ENCODE measurements at regions not wholly inside any gene's neighbourhood (a gene's known extent, or its start where the extent isn't known, plus 50 kb on each side); places are given as distances from the start of the nearest gene placed in this dataset.

DNA sequence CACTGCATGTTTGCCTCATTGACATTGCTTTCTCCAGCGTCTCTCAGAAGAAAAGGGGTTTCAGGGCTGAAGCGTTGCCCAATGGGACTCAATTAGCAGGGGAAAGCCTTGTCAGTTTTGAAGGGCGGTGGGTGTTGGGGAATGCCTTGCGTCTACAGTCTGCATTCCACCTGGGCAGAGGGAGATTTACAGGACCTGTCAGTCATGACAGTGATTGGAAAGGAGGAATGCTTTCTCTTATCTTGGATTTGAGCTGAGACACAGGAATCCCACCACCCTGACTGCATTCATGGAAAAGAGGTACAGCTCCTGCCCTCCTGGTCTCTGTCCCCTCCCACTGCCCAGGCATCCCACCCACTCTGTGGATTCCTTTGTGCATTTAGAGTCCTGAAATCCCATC lies 123.9 kb downstream of the ACKR3 start:
- no peak for DNase-seq

DNA sequence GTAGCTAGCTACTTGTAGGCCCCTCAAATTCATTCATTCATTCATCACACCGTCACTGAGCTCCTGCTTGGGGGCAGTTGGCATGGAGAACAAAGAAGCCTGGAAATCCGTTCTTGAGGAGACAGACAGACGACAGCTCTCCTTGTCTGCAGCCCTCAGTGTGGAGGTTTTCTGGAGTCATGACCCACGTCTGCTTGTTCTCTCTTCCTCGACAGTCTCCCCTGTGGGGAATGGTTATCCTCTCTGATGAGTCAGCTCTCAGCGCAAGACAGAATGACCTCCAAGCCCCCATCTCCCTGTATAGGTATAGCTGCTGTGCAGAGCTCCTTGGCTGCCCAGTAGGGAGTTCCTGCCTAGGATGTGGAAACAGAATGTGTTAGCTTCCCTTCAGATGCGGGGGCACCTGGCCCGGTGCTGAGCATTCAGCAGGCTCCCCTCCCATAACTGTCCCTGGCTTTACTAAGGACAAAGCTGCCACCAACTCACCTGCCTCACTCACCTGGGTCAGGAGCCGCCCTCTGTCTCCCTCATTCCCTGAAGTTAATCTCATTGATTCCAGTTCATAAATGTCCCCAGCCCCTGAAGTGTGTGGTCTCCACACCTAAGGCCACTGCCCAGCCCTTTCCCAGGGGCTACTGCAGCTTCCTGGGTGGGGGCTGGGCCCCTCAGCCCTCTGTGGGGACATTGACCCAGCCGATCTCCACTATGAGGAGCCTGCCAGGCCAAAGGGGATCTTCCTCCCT lies 124.7 kb downstream of the ACKR3 start:
- no peak for DNase-seq

DNA sequence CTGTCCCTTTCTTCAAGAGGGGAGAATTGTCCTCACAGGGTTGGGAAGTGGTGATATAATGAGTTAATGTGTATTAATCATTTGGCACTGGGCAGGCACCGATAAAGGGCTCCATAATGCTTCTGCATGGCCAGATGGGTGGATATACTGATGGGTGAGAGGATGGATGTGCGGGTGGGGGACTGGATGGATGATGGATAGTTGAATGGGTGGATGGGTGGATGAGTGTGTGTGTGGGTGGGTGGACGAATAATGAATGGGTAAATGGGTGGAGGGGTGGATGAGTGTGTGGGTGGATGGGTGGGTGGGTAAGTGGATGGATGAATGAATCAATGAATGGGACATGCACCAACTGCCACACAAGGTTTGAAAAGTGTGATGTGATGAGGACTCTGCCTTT lies 127.2 kb downstream of the ACKR3 start:
- no peak for DNase-seq

DNA sequence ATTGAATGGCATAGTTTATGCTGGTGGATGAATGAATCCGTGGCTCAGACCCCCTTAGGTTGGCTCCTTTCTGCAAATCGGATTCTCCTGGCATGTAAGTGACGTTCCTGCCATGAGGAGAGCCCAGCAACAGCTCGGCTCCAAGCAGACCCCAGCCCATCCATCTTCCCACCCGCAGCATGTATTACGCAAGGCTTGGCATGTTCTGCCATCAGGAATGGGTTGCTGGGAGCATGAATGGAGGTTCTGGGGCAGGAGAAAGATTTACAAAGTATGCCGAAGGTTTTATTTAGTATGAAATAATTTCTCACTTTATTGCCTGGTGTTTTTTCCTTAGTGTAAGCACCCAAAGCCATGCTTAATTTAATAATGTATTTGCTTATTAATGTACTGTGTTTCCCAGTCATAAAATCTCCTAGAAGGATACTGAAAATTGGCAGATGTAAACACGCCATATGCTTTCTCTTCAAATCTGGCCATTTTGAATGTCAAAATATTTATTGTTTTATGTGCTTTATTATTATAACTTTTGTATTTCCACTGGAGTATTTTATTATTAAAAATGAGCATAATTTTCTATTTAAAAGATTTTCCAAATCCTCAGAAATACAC lies 128.5 kb downstream of the ACKR3 start:
- no peak for DNase-seq

DNA sequence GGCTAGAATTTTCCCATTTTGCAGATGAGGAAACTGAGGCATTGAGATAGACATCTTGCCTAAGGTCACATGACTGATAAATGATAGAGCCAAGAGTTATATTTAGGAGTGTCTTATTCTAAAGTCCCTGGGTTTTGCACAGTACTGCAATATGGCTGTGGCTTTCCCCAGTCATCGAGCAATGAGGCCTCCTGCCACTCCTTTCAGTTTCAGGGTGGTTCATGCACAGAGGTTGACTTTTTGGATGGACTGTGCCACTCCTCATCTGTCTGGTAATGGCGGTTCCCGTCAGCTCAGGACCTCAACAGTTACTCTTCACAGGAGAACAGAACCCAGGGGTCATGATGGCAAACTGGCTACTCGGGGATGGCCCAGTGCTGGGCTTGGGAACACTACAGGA lies 131.1 kb downstream of the ACKR3 start:
- no peak for DNase-seq

DNA sequence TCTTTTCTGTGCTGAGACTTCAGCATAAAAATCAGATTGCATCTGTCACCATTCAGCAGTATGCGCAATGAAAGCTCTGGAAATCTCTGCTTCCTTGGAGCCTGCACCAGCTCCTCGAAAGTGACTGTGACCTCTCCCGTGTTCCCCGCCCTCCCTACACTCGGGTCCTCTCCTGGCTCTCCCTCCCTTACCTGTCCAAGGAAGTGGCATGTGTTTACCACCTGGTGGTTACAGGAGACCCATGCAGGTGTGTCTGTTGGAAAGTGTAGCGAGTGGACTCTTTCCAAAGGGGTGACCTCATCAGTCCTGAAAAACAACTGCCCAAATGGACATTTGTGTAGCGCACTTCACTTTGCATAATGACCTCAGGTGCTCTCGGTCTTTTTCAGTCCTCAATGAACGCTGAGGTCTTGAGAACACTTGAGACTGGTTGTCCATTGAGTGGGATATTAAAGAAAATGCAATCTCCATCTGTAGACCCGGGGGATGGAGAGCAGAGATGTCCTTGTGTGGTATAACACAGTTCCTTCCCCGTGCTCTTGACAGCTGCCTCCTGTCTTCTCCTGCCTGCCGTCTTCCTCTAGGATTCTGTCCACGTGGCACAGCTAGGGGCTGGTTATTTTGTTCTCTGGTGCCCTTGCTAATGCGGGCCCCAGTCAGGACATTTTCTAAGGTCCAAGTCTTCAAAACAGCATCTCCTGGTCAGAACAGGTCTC lies 133.2 kb downstream of the ACKR3 start:
- no peak for DNase-seq

DNA sequence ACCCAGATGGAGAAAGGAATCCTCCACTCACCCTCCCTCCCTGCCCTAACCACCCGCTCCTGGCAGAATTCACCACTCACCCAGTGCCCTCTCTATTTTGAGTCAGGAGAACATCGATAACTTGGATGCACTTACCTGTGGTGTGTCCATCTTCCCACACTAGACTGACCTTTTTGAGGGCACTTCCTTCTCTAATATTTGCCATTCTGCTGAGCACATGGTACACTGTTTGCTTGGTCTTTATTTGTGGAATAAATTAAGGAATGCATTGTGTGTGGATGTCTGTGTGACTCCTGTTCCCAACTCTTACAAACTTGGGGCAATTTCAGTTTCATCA lies 133.7 kb downstream of the ACKR3 start:
- no peak for DNase-seq

DNA sequence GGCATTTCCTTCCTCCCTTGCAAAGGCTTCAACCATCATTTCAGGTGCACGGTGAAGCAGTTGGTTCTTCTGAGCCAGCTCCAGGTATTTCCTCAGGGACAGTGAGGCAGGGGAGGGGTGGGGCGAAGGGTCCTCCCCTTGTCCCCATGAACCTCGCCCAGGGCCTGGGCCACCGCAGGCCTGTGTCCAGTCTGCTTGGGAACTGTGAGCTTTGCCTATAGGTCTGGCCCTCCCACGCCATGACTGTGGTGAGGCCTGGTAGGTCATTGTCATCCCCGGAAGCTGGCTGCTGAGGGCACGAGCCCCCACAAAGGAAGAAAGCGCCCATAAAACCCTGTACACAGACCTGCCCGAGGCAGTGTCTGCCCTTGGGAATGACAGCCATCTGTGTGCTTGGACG lies 134.3 kb downstream of the ACKR3 start:
- DNase-seq, result no peak

DNA sequence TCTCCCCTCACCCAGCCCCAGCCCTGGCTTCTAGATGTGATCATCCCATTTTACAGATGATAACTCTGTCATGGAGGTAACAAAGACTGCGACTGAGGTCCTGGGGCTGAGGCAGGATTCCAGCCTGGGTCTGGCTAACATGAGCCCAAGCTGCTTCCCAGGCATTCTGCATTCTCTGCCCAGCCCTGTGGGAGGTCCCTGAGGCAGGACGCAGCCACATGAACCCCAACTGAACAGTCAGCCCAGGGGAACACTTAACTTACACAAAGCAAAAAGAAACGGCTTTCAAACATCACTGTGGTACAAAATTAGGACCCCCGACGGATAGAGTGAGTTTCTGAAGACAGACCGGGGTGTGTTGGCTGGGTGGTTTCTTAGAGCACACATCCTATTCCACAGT lies 135.3 kb downstream of the ACKR3 start:
- no peak for DNase-seq

DNA sequence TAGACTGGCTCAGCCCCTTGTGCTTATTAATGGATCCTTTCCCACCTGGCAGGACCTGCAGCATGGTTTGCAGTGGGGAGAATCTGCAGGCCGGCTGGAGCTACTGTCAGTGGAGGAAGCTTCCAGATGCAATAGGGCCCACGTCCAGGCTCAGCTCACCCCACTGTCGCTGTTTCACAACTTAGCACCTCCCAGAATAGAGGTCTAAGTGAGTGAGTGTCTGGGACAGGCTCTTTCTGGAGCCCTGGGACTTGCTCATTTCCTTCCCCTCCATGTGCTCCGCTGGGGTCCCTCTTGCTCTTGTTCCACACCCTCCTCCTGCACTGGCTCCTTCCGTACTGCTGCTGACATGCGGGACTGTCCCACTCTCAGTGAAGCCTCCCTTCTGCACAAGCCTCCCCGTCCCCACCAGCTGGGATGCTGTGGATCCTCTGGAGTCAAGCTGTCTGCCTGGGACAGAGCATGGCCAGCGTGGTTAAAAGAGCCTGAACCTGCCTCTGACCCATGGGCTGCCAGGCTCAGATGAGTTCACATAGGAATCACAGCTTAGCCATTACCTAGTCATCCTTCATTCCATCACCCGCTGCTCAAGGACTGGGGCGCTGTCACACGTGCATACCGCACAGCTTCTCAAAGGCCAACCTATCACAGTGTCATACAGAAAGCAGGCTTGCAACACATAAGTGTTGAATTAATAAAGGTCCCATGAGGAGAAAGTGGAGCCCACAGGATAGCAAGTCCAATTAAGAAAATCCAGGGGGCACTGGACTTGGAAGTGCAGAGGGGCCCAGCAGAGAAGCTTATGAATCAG lies 135.9 kb downstream of the ACKR3 start:
- no peak for DNase-seq

DNA sequence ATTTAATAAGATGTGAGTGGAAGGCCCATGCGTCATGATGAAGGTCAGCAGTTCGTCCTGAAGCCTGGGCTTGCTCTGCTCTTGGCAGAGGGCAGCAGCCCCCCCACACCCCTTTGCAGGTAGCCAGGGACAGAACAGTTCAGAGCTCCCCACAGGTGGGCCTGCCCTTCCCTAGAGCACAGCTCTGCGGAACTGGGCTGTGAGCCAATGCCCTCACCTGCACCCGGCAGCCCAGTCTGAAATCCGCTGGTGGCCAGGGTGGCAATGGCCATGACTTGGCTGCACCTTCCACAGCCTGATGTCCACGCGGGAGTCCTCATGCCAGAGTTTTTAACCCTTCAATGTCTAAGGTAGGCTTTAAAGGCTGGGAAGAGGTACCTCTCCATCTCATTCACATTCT lies 136.7 kb downstream of the ACKR3 start:
- DNase-seq, result no peak

DNA sequence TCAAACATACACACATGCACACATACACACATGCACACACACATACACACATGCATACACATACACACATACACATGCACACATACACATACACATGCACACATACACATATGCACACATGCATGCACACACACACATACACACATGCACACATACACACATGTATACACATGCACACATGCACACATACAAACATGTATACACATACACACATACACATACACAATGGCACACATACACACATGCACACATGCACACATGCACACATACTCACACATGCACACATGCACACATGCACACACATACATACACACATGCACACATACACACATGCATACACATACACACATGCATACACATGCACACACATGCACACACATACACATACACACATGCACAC lies 137.2 kb downstream of the ACKR3 start:
- no peak for DNase-seq

DNA sequence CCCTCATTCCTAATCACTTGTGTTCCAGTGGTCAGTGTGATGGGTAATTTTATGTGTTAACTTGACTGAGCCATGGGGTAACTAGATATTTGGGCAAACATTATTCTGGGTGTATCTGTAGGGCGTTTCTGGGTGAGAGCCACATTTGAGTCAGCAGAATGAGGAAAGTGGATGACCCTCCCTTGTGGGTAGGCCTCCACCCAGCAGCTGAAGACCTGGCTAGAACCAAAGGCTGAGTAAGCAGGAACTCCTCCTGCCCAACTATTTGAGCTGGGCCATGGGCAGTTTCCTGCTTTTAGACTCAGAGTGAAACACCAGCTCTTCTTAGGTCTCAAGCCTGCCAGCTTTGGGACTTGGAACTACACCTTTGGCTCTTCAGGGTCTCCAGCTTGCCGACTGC lies 141.8 kb downstream of the ACKR3 start:
- no peak for DNase-seq

DNA sequence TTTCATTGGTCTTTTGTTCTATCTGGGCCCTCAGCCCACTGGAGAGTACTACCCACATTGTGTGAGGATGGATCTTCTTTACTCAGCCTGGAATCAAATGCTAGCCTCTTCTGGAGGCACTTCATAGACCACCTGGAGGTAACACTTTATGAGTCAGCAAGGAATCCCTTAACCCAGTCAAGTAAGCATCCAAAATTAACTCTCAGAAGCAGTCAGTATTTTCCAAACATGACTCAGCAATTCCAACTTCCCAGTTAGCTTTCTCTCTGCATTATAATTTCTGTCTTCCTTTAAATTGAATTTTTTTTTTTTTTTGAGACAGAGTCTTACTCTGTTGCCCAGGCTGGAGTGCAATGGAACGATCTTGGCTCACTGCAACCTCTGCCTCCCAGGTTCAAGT lies 142.7 kb downstream of the ACKR3 start:
- no peak for DNase-seq

DNA sequence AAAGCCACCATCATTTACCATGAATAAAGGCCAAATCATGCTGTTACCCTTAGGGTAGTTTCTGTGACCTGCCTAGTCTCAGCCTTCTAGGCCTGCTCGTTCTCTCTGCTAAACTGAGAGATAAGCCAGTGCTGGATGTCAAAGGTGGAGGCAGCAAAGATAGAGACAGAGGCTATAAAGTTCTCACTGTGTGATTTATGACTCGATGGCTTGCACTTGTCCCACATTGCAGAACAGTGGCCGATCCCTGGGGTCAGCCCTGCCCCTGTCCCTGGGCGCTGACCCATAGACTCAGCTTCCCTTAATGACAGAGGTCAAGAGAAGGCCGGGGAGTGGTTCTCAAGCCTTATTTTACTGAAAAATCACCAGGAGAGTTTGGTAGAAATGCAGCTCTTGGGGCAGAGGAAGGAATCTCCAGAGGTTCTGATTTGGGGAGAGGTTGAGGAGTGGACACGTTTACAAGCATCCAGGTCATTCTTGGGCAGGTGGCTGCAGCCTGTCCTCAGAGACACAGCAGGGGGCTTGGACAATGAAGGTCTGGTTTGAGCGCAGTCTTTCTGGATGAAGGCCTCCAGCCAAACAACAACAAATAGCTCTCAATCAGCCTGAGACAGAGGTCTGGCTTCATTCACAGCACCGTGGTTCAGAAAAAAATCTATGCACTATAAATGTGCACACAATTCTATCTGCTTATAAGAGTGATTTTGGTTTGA lies 143.5 kb downstream of the ACKR3 start:
- no peak for DNase-seq

DNA sequence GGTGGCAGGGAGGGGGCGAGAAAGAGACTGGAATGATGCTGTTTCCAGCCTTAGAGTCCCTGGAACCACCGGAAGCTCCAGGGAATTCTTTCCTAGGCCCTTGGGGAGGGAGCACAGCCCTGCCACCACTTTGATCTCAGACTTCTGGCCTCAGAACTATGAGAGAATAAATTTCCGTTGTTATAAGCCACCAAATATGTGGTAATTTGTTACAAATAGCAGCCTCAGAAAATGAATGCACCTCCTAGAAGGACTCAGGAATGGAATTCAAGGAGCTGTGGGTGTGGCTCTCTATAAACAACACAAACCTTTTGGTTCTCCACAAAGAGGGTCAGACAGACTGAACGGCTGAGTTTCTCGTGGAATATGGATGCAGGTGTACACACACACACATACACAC lies 144.5 kb downstream of the ACKR3 start:
- no peak for DNase-seq

DNA sequence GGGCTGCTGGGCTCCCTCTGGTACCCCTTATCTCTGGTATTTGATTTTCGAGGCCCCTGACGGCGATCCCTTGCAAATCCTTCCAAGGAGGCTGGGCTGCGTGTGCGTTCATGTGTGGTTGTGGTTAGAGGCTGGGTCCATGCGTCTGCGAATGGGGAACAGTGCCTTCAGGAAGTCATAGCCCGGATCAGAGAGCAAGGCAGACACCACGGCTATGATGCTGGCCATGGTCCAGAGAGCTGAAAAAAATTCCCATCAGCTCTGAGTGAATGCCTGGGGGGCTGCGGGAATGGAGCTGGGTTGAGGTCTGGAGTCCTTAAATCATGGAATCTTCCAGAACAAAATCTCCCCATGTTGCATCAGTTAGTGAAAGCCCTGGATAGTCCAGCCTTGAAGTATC lies 145.5 kb downstream of the ACKR3 start:
- DNase-seq, result no peak

DNA sequence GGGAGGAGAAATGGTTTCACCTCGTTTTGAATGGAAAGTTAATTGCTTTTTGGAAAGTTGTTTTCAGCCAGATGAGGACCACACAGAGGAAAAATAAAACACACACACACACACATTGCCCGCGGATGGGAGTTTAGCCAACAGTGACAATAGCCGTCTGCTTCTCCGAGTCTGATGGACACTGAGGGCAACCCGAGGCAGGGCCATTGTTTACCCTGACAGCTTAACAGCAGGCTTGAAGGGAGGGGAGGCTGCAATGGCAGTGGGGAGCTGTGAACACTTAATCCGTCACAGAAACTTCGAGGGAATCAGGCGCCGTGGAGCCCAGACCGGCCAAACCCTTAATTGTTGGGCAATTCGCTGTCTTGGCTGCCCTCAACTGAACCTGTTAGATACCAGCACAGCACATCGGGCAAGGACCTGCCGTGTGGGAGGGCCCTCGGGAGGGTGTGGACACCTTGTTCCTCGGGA lies 145.9 kb downstream of the ACKR3 start:
- DNase-seq, result no peak

DNA sequence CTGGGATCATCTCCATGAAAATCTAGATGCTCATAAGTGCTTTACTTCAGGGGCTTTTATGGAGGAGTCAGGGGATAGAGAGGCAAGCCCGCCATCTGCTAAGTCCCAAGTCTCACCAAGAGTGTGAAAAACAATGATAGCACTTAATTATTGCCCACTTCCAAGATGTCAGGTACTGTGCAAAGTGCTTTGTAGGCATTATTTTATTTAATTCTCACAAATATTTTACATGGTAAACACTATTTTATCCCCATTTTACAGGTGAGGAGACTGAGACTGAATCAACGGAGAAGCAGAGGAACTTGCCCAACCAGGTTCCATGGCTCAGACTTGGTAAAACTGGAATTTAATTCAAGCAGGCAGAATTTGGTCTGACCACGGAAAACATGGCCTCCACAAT lies 147.5 kb downstream of the ACKR3 start:
- DNase-seq, result no peak

DNA sequence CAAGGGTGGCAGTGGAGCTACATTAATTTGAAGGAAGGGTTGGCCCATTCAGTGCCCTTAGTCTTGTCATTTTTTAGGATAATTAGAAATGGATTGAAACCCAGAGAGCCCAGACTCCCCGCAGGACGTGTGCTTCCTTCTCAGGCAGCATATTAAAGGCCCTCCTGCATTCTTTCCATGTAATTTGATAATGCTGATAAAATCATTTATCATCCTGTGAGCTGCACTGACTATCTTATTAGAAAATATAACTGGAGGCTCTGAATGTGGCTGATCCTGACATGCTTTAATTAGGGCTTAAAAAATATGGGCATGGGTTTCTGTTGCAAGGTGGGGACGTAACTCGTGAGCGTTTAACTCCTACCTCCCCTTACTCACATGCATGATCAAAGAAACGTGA lies 148.1 kb downstream of the ACKR3 start:
- no peak for DNase-seq

DNA sequence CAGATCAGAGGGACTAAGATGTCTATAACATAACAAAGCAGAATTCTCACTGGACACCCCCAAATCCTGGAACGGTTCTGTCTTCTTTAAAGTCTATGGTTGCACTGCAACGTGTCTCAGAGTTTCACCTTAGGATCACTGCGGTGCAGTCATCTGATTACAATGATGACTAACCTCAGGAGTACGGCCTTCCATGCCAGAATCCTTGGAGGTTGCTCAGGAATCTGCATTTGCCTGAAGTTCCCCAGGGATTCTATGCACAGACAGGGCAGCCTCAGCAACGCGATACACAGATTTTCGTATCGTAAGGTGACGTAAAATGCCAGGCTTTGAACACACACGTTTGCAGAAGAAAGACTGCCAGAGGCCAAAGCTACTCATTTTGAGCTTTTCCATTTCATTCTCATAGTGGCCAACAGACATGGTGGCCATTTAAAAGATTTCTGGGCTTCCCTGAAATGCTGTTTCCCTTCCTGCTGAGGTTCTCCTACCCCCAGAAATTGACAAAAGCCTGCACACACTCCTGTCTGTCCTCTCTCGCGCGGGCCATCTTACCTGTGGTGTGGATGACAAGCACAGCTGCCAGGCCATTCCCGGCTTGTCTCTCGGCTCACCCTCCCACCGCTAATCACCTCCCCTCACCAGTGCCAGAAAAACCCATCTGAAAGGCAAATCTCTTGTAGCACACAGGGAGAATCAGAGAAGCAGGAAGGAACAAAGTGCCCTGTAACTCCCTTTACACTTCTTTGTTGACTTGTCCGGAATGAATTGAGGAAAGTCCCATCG lies 148.8 kb downstream of the ACKR3 start:
- no peak for DNase-seq

DNA sequence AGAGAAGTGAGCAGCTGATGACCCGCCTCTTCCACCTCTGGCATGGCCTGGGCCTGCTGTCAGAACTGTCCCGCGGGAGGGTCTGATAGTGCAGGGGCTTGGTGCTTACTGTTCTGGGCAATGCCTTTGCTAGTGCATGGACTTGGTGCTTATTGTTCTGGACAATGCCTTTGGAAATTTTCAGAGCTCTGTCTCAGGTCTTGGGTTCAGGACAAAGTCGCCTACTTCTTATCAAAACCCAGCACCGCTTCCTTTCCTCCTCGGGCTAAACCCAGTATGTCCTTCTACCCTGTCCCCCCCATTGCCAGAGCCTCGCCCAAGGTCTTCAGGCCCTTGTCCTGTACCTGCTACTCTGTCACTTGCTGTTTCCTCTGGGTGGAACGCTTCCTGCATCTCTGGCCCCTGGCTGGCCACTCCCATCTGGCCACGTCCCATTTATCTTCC lies 149.6 kb downstream of the ACKR3 start:
- no peak for DNase-seq
